Activated T-cell treated with anti-CD3 and anti-CD28 coated beads for 24 hours (primary cell): ENCODE measurements at regions not wholly inside any gene's neighbourhood (a gene's known extent, or its start where the extent isn't known, plus 50 kb on each side); places are given as distances from the start of the nearest gene placed in this dataset.
"Not testable (repeated sequence)": the region's sequence is repeated elsewhere in the genome, so short reads cannot be mapped to it uniquely, and the experiment has no call there.

Experiments used
- DNase-seq: peaks from one replicate; pipeline ENCODE4 v3.0.0-alpha.2; 2020; ENCODE audit warnings: low read depth

GRCh38 chr2:175766880-175767279, 235.2 kb downstream of the LNPK start:
- DNase-seq, result no peak

DNA sequence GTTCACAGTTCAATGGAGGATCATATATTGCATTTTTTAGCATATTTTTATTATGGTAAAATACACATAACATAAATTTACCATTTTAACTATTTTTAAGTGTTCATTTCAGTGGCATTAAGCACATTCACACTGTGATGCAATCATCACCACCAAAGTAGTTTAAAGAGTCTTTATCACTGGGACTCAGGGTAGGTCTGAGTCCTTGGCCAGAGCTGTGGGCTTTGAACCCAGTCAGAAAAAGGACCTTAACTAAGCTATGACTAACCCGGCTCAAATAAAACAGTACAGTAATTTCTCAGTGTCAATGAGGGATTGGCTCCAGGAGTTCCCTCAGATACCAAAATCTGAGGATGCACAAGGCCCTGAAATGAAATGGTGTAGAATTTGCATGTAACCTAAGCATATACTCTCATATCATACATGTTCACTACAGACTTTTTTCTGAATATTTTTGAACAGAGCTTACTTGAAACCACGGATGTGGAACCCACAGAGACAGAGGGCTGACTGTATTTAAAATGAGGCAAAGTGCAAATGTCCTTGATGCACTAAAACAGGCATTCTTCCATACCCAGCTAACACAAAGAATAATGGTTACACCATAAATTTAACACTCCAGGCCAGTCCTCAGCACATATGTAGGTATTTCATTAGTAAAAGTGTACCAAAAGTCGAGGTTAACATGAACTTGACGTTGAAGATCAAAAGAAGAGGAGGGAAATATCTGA, 246.2 kb downstream of the LNPK start:
- no peak for DNase-seq

- DNase-seq, result no peak
These were observed 246.9 kb downstream of the LNPK start for GRCh38 chr2:175755169-175755568.

- no peak for DNase-seq
These were observed 251.9 kb downstream of the LNPK start for GRCh38 chr2:175750195-175750594.

- DNase-seq, result no peak
These were observed 256.2 kb downstream of the LNPK start for GRCh38 chr2:175745911-175746310.

GRCh38 chr2:175744000-175744399, 258.1 kb downstream of the LNPK start:
- DNase-seq, result no peak

GRCh38 chr2:175743011-175743410, 259.1 kb downstream of the LNPK start:
- no peak for DNase-seq

GRCh38 chr2:175742367-175742766, 259.7 kb downstream of the LNPK start:
- DNase-seq, result no peak

- DNase-seq, result no peak
These were observed 260.9 kb downstream of the LNPK start for GRCh38 chr2:175741164-175741563.

GRCh38 chr2:175737722-175738361, 264.2 kb downstream of the LNPK start:
- no peak for DNase-seq

- DNase-seq, result no peak
These were observed 267.4 kb downstream of the LNPK start for GRCh38 chr2:175734686-175735085.

GRCh38 chr2:175732531-175732930, 269.5 kb downstream of the LNPK start:
- DNase-seq, result no peak

DNA sequence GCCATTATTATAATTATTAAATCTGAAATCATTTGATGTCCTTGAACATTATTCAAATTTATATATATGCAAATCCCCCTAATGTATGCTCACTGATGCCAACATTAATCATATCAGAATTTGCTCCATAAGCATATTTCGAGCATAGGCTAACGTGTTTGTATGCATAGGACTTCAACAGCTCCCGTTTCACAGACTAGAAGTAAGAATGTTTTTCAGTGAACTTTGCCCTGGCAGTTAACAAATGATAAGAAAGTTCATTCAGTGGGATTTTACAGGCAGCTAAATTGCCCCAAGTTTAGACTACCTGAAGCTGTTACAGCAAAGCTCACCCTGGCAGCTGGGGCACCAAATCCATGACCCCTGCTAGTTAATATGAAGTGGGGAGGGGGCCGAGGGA, 272.0 kb downstream of the LNPK start:
- no peak for DNase-seq

GRCh38 chr2:175729049-175729706, 272.9 kb downstream of the LNPK start:
- DNase-seq, result no peak

GRCh38 chr2:175728032-175728431, 274.0 kb downstream of the LNPK start:
- DNase-seq, result no peak

- no peak for DNase-seq
These were observed 275.8 kb downstream of the LNPK start for GRCh38 chr2:175726223-175726622.

DNA sequence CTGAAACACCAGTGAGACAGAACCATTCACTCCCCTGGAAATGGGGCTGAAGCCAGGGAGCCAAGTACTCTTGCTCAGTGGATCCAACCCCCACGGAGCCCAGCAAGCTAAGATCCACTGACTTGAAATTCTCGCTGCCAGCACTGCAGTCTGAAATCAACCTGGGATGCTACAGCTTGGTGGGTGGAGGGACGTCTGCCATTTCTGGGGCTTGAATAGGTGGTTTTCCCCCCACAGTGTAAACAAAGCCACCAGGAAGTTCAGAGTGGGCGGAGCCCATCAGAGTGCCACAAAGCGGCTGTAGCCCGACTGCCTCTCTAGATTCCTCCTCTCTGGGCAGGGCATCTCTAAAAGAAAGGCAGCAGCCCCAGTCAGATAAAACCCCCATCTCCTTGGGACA, 292.8 kb downstream of the LNPK start:
- no peak for DNase-seq

GRCh38 chr2:175707322-175707721, 294.7 kb downstream of the LNPK start:
- DNase-seq, result no peak

GRCh38 chr2:175704568-175704967, 297.5 kb downstream of the LNPK start:
- not testable (repeated sequence) for DNase-seq

GRCh38 chr2:175698061-175698460, 304.0 kb downstream of the LNPK start:
- DNase-seq, result no peak

- DNase-seq, result peak; percentile 20
These were observed 311.8 kb downstream of the LNPK start for GRCh38 chr2:175690113-175690837.

GRCh38 chr2:175688243-175688642, 313.8 kb downstream of the LNPK start:
- DNase-seq, result no peak

GRCh38 chr2:175687465-175687864, 314.6 kb downstream of the LNPK start:
- DNase-seq, result no peak
